HG03159 (cell line): ENCODE measurements at regions not wholly inside any gene's neighbourhood (a gene's known extent, or its start where the extent isn't known, plus 50 kb on each side); places are given as distances from the start of the nearest gene placed in this dataset.

Experiments used
- ATAC-seq: cut with Tn5 transposase; IDR thresholded peaks from one replicate; pipeline ENCODE4 v1.9.1; 2021; ENCODE audit warnings: mild to moderate bottlenecking, moderate library complexity; ENCODE audit not compliant: unreplicated experiment

GRCh38 chr14:78071016-78071549, 99.1 kb upstream of the NRXN3 start:
- ATAC-seq, result no peak

GRCh38 chr14:78073028-78073427, 97.1 kb upstream of the NRXN3 start:
- no peak for ATAC-seq

- ATAC-seq, result no peak
Observed at GRCh38 chr14:78074561-78074960, 95.6 kb upstream of the NRXN3 start.

- ATAC-seq, result no peak
Observed at GRCh38 chr14:78075033-78075432, 95.1 kb upstream of the NRXN3 start.

GRCh38 chr14:78075555-78076277, 94.5 kb upstream of the NRXN3 start:
- ATAC-seq, result no peak

GRCh38 chr14:78081245-78081644, 88.9 kb upstream of the NRXN3 start:
- ATAC-seq, result no peak

GRCh38 chr14:78083837-78084236, 86.3 kb upstream of the NRXN3 start:
- ATAC-seq, result no peak

GRCh38 chr14:78086342-78086741, 83.8 kb upstream of the NRXN3 start:
- ATAC-seq, result no peak

GRCh38 chr14:78088916-78089315, 81.3 kb upstream of the NRXN3 start:
- ATAC-seq, result no peak

- no peak for ATAC-seq
Observed at GRCh38 chr14:78090864-78091263, 79.3 kb upstream of the NRXN3 start.

- ATAC-seq, result no peak
Observed at GRCh38 chr14:78091361-78091760, 78.8 kb upstream of the NRXN3 start.

GRCh38 chr14:78092040-78092439, 78.1 kb upstream of the NRXN3 start:
- ATAC-seq, result no peak

- ATAC-seq, result no peak
Observed at GRCh38 chr14:78103271-78103670, 66.9 kb upstream of the NRXN3 start.

- no peak for ATAC-seq
Observed at GRCh38 chr14:78104160-78104559, 66.0 kb upstream of the NRXN3 start.

GRCh38 chr14:78104655-78105054, 65.5 kb upstream of the NRXN3 start:
- ATAC-seq, result no peak

- ATAC-seq, result no peak
Observed at GRCh38 chr14:78106381-78106780, 63.8 kb upstream of the NRXN3 start.

- no peak for ATAC-seq
Observed at GRCh38 chr14:78107166-78107565, 63.0 kb upstream of the NRXN3 start.

GRCh38 chr14:78119440-78119839, 50.7 kb upstream of the NRXN3 start:
- ATAC-seq, result no peak
